ENCODE measurements at regions not wholly inside any gene's neighbourhood (a gene's known extent, or its start where the extent isn't known, plus 50 kb on each side); places are given as distances from the start of the nearest gene placed in this dataset.
"Not testable (repeated sequence)": the region's sequence is repeated elsewhere in the genome, so short reads cannot be mapped to it uniquely, and the experiment has no call there.

DNA sequence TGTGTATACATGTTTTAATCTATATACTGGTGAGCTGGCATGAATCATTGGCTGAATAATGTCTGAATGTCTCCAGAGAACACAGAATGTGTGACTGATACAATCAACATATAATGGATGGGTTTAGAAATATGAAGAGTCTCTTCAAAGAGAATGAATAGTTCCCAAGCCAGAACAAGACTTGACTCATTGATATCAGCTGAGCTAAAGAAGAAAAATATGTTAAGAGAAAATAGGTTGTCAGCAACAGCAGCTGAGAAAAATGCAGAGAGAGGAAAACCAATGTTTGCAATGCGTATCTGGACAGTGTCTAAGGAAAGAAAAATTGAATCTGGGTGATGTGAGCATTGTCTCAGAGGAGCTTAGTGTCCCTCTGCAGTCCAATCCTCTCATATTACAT, 1281.8 kb upstream of the TENM4 start:
- DNase-seq: no peak

DNA sequence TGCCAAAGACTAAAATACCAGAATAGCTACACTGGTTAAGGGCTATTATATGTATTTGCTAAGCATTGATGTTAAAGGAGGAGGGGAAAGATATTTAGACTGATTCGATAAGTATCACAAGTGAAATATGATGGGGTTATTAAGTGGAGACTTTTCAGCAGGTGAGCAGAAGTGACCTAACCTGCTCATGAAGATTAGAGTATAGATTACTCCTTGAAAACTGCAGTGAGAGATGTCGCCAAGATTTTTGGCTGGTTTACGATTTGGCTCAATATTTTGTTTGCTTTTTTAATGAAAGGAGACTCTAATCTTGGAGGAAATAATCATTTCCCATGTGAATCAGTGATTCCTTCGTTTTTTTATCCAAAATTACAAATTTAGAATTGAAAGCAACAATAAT, 1279.5 kb upstream of the TENM4 start:
- no peak for DNase-seq

DNA sequence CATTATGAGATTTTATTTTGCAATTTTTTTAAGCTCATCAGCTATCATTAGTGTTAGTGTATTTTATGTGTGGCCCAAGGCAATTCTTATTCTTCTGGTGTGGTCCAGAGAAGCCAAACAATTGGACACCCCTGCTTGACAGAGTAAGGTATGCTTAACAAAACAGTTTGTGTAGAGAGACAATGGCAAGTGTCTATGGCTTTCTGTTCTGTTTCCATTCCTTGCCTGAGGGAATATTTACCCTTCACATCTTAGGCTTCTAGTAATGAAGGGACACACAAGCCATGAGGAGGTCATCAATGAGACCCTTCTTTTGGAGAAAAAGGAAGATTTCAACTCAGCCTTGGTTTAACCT, 1278.4 kb upstream of the TENM4 start:
- DNase-seq: no peak

DNA sequence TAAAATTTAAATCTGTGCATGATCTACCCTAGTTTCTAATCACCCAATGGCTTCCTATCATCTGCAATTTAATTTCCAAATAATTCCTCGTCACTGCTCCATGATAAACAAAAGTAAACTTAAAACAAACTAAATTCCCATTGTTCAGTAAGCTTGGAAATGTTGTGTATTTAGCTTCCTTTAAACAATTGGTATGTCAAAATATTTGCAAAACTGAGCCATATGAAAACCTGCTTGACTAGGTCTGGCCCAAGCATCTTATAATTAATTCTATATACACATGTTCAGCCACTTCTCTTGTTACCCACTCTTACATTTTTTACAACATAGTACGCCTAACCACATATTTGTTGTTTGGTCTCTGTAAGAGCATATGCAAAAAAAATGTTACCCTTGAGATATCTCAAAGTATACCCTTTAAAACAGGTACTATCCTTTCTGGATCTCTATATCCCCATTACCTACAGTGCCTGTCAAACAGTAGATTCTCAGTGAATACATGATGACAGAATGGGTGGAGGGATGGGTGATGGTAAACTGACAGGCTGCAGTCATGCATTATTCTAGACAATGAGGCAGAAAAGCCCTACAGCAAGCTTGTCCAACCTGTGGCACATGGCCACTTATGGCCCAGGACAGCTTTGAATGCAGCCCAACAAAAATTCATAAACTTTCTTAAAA, 1277.9 kb upstream of the TENM4 start:
- DNase-seq: no peak

DNA sequence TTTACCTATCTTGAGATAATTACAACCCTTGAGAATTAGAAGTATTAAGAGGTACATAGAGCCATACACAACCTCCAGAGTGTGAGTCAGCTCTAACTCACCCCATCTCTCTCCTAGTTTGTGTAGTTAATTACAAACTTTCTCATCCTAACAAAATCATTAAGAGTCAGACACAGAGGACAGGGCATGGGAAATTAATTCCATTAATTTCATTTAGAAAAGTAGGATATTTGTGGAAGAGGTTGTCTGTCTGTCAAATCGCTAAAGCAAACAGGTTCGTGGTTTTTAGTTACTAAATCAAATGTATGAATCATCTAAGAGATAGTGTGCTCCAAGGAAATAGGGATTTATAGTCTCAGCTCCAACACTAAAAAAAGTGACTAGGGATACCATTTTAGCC, 1261.4 kb upstream of the TENM4 start:
- no peak for DNase-seq

DNA sequence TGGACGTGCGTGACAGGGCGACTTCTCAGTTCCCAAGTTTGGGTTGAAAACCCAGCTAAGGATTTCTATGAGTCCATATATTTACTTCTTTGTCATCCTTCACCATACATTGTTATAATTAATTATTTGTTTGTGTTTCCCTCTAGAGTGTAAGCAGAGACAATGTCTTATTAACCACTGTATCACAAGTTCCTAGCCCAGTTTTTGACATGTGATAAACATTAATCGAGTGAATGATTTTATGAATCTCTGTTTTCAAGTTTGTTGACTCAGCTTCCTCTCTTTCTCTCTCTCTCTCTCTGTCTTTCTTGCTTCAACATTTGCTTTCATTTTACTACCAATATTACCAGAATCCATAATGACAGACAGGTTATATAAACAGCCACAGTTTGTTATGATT, 1259.6 kb upstream of the TENM4 start:
- no peak for DNase-seq

DNA sequence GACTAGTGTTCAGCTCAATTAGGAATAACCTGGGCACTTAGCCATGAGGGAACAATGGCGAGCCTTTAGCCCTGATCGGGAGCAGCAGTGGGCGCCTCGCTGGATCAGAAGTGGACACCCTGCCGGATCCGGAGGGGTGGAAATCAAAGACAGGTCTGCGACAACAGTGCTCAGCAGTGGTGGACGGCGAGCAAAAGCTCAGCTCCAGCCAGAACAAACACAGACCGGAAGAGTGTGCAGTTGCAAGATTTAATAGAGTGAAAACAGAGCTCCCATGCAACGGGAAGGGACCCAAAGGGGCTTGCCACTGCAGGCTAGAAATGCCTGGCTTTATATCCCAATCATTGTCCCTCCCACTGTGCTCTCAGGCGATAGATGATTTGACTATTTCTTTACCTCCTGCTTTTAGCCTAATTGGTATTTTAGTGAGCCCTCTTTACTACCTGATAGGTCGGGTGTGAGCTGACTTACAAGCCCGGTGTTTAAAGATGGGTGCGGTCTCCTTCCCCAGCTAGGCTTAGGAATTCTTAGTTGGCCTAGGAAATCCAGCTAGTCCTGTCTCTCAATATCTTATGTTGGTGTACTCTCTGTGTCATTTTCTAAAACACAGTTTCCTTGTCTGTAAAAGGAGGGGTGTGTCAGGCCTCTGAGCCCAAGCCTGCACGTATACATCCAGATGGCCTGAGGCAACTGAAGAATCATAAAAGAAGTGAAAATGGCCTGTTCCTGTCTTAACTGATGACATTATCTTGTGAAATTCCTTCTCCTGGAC, 1258.8 kb upstream of the TENM4 start:
- not testable (repeated sequence) for DNase-seq

DNA sequence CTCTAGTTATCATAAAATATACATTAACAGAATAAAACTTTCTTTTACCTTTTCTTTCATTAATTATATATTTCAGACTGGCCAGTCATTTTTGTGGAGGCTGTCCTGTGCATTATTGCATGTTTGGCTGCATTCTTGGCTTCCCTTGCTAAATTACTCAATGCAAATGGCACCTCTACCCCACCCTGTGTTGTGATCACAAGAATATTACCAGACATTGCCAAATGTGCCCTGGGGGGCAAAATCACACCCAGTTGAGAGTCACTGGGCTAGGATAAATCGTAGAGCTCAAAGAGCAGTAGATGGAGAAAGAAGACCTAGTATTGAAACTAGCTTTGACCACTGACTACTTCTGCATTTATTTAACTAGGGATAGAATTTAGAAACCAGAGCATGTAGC, 1257.8 kb upstream of the TENM4 start:
- no peak for DNase-seq

DNA sequence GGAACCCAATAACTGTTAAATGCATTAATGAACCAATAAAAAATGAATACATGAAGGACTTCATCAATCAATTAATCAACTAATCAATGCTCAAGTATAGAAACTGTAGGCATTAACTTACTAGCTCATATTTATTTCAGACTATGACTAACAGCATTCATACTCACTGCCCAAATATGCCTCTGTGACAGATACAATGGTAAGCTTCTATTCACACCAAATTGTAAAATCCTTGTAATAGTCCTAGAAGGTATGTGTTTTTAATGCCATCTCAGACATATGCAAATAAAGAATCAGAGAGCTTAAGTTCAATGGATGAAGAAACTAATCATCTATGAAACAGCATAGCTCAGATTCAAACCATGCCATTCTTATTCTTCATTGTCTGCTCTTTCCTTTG, 1253.6 kb upstream of the TENM4 start:
- DNase-seq: no peak

DNA sequence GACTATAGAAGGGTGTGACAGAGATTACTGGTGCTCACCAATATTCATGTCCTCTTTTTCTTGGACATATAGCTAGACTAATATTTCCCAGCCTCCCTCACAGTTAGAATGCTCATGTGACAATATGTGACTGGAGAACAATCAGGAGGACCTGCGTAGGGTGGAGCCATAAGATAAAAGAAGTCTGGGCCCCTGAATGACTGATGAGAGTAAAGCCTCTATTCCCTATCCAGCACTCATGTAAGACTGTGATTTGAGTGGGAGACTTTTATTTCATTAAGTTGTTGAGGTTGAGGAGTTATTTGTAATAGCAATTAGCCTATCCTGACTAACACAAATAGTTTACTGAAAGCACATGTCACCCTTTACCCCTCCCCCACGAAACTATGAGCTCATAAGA, 1247.1 kb upstream of the TENM4 start:
- DNase-seq: no peak

DNA sequence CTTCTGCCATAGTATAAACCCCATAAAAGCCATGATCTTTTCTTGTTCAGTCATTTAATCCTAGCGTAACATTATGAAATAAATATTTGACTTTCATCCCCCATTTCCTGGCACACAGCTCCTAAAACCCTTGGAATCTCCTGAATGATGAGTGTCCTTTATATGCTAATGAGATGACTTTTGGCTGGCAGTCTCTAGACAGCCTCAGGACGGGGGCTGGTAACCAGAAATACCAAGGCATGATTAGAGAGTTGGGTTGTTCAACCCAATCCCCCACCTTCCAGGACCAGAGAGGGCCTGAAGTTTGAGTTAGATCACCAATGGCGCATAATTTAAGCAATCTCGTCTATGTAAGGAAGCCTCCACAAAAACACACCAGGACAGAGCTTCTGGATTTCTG, 1246.1 kb upstream of the TENM4 start:
- no peak for DNase-seq

DNA sequence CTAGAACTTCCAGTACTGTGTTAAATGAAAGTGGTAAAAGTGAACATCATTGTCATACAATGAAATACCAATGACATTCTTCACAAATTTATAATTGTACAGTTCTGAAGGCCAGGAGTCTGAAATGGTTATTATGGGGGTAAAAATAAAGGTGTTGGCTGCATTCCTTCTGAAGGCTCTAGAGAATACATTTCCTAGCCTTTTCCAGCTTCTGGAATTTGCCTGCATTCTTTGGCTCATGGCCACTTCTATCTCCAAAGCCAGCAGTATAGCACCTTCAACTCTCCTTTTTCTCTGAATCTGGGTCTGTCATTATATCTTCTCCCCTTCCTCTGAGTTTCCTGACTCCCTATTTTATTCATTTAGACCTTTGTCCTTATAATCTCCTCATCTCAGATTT, 1232.7 kb upstream of the TENM4 start:
- DNase-seq: no peak

DNA sequence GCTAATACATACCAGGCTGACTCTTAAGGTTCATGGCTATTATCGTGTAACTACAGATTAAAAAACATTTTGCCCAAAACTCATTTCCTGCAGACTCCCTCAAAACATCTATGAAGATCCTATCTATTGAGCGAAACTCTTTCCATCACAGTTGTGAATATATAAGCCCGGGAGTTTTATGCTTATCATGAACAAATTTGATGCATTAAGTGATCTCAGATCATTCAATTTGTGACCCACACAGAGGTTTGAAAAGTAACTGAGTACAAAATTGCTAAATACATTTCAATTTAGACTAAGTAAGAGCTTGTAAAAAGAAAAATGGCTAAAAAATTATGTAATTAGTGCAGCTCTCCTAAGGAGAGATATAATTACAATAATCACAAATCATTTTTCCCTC, 1228.8 kb upstream of the TENM4 start:
- DNase-seq: no peak

DNA sequence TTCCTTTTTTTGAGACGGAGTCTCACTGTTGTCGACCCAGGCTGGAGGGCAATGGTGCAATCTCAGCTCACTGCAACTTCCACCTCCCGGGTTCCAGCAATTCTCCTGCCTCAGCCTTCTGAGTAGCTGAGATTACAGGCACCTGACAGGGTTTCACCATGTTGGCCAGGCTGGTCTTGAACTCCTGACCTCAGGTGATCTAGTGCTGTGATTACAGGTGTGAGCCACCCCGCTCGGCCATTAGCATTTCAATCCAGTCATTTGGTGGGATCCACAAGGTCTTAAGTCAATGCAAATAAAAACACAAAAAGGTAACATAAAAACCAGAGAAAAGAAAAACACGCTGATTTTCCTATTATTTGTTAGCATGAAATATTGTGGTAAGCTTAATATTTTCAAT, 1227.2 kb upstream of the TENM4 start:
- no peak for DNase-seq

DNA sequence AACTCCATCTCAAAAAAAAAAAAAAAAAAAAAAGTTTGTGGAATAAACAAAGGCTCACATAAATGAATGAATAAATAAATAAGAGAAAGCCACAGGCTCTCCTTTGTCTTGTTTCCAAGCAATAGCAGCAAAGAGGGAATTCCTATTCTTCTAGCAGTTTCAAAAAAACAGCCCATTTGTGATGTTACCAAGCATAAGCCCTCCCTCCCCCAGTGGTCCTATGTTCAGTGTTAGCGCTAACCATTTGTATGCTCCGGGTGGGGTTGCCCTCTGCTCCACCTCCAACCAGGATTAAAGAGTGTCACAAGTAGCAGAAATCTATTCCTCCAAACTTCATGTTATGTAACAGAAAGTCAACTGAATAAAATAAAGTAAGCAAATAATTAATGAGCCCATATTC, 1215.0 kb upstream of the TENM4 start:
- no peak for DNase-seq

DNA sequence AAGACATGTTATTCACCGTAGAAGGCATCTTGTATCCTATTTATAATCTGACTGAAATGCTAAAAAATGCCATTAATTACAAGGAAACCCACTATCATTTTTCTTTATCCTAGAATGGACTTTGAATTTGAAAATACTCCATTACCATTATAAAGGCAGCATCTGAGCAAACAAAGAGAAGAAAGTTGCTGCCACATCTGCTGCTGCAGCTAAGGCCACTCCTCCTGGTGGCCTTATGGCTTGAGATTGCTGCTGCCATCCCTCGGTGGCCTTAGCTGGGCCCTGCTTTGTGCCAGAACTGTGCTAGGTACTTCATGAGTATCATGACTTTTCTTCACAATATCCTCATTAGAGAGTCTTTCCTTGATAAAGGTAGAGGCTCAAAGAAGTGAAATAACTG, 1210.1 kb upstream of the TENM4 start:
- no peak for DNase-seq

DNA sequence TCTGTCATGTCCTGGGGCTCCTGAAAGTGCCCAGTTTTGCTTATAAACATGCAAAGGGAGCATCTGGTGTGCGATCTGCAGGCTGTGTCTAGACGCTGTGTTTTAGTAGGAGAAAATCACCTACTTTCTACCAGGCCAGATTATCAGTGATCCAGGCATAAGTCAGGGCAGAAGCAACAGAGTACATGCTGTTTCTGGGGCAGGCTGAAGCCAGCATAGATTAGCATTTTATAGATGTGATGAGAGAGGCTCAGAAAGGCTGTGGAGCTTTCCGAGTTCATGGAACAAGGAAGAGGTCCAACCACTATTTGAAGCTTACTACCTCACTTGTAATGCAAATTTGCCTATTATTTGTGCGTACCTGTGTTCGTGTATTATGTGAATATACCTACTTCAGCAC, 1208.4 kb upstream of the TENM4 start:
- DNase-seq: no peak

DNA sequence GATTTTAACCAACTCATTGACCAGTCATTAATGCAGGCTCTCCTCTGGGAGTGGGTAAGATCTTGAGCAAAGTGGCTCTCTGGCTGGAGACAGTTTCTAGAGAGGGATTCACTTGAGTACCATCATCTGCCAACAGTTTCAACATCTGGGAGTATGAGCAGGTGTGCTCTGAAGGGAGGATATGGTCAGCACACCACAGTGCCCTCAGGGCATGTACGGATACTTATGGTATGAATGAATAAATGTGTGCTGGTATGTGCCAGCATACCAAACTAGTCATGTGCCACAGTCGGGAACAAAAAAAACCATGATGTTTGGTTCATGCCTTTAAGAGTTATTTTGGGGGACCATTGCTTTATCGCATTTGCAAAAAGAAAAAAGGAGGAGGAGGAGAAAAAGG, 1197.5 kb upstream of the TENM4 start:
- DNase-seq: no peak

DNA sequence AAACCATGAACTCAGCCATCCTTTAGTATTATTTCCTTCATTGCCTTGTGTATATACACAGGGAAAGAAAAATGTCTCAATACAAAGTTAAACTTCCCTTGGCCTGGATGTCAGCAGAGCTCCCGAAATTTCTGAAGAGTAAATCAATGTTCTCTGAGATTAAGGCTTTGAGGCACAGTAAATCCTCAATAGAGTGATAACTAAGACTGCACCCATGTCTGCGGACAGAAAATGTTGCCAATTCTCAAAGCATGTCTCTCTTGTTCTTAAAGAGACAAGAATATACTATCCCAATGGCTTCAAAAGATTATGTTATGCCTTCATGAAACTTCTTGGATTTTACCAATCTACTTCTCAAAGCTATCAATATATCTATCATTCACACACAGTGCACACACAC, 1196.7 kb upstream of the TENM4 start:
- no peak for DNase-seq

DNA sequence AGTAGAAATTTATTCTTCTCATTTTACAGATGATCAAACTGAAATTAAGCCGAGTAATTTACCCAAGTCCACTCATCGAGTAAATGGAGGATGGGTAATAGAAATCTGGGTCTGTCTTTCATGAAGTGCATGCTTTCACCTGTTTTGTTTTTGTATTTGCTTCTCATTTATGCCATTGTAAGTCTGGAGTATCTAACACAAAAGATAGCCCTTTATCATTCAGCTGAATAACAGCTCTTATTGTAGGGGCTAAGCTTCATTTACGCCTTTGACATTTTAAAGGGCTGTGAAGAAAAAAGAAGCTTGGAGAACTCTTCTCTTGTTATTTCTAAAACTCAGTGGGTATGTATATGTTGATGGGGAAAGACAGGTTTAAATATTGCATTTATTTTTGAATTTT, 1196.2 kb upstream of the TENM4 start:
- no peak for DNase-seq

DNA sequence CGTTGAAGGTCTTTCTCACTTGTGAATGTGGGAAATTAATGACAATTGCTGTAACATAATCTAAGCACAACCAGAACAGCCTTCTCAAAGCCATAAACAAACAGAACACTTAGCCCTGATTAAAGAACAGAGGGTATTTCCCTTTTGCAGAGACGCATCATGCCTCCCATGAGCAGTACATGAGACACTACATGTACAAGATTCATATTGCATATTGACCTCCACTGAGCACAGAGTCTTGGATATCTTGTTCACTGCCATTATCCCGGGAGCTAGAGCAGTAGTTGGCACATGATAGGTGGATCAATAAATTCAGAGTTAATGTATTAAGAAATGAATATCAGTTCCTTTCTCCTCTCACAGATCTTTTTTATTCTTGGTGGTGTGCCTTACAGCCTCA, 1194.3 kb upstream of the TENM4 start:
- DNase-seq: no peak

DNA sequence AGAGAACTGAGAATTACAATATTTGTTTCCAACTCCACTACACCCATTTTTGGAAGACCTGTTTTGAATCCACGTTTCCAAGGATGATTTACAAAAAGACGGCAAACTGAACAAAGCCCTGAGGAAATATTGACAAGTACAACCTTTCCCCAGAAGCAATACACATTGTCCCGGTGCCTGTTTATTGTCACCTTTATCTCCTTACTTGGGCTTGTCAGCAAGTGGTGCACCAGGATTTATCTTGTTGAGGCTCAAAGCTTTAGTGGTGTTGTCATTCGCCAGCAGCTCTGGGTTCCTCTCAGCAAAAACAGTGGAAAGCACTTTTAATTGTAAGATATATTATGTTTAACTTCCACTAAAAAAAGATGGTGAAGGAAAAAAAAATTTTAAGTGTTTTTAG, 1191.9 kb upstream of the TENM4 start:
- no peak for DNase-seq

DNA sequence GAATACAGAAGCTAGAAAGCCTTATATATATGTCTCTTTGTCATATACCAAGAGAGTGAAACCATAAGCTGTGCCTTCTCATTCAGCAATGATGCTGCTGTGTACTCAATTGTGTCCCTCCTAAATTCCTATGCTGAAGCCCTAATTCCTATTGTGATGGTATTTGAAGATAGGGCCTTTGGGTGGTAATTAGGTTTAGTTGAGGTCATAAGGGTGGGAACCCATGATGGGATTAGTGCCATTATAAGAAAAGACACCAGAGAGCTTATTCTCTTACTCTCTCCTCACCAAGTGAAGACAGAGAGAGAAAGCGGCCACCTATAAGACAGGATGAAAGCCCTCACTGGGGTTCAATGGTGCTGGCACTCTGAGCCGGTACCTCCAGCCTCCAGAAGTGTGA, 1191.3 kb upstream of the TENM4 start:
- no peak for DNase-seq

DNA sequence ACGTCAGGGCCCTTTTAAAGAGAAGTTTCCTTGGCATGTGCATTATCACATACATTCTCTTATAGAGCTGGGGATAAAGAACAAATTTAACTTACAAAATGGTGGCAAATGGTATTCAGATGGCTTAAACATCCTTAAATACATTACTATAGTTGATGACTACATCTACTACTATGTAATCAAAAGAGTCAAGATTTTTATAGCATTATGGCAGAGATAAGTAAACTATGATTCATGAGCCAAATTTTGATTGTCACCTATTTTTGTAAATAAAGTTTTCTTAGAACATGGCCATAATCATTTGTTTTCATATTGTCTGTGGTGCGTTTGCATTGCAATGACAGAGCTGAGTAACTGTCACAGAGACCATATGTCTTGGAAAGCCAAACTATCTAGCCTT, 1188.6 kb upstream of the TENM4 start:
- no peak for DNase-seq

DNA sequence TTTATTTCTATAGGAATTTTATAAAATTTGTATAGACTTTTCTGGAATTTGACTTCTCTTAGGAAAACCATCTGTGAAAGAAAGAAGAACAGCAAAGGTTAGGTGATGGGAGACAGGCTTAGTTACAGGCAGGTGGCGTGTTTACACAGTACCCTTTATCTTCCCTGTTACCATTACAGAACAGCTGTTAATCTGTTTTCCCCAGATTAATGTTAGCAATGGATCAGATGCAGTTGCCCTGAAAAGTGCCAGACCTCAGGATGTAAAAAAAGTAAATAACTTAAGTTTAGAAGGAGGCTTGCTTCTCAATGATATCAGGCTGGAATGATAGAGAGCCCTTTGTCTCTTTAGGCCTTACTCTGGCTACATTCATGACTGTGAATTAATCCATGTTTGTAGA, 1186.5 kb upstream of the TENM4 start:
- DNase-seq: no peak

Measured in retina (tissue), 1 donor.